Thyroid gland (tissue), 4 donors: ENCODE measurements at regions not wholly inside any gene's neighbourhood (a gene's known extent, or its start where the extent isn't known, plus 50 kb on each side); places are given as distances from the start of the nearest gene placed in this dataset.

Source experiments
- POLR2A ChIP-seq, 2 donors: fragments of 450-650 bp; IDR thresholded peaks; one replicate each; pipeline ENCODE4 v1.6.1; 2017; ENCODE audit warnings: antibody characterized with exemption in 2 of 2, mild to moderate bottlenecking in 2 of 2, moderate library complexity in 1 of 2
- TF ChIP-seq, protein P1 (sequence below), 6 experiments: fragments of 200-600 bp in 3 of 6; fragments of 450-650 bp in 3 of 6; sonication (generic) in 3 of 6; IDR thresholded peaks; one replicate each; pipeline ENCODE4 v1.5.1; 2016 to 2019; ENCODE audit warnings: antibody characterized with exemption in 6 of 6, mild to moderate bottlenecking in 2 of 6, inconsistent platforms in 1 of 6, moderate library complexity in 1 of 6

DNA sequence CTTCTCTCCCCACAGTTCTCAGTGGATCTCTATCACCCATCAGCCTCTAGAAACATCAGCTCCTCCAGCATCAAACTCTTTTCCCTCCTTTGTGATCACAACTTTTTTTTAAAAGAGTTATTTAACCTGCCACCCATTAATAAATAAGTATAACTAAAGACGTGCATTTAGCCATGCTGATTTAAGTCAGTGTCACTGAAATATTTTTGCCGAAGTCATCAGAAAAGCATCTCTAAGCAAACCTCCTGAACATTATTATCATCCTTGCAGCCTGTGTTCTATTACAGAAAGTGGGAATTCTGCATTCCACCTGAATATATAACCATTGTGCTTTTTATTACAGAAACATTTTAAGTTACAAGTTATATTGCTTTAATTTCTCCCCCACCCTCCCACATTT is 106.2 kb upstream of the ARHGAP28 start:
- TF ChIP-seq, protein P1, sequence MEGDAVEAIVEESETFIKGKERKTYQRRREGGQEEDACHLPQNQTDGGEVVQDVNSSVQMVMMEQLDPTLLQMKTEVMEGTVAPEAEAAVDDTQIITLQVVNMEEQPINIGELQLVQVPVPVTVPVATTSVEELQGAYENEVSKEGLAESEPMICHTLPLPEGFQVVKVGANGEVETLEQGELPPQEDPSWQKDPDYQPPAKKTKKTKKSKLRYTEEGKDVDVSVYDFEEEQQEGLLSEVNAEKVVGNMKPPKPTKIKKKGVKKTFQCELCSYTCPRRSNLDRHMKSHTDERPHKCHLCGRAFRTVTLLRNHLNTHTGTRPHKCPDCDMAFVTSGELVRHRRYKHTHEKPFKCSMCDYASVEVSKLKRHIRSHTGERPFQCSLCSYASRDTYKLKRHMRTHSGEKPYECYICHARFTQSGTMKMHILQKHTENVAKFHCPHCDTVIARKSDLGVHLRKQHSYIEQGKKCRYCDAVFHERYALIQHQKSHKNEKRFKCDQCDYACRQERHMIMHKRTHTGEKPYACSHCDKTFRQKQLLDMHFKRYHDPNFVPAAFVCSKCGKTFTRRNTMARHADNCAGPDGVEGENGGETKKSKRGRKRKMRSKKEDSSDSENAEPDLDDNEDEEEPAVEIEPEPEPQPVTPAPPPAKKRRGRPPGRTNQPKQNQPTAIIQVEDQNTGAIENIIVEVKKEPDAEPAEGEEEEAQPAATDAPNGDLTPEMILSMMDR (IDR thresholded peaks at IDR 0.05): no peak
- no peak for TF ChIP-seq POLR2A (IDR thresholded peaks at IDR 0.05)
